NCI-H2081 treated with DMSO at 0.1 percent for 48 hours (cell line): ENCODE measurements at regions not wholly inside any gene's neighbourhood (a gene's known extent, or its start where the extent isn't known, plus 50 kb on each side); places are given as distances from the start of the nearest gene placed in this dataset.
"Not testable (repeated sequence)": the region's sequence is repeated elsewhere in the genome, so short reads cannot be mapped to it uniquely, and the experiment has no call there.

ENCODE experiments used
- DNase-seq: peaks from one replicate; lab custom pipeline; 2025; lab: John Stamatoyannopoulos, UW

GRCh38 chr6:119960456-119960855 is 610.9 kb upstream of the MAN1A1 start:
- no peak for DNase-seq

GRCh38 chr6:119960036-119960435 is 610.5 kb upstream of the MAN1A1 start:
- DNase-seq: no peak

GRCh38 chr6:119957195-119957594 is 607.6 kb upstream of the MAN1A1 start:
- DNase-seq: no peak

- DNase-seq: no peak
Measured at GRCh38 chr6:119952696-119953095, 603.1 kb upstream of the MAN1A1 start.

GRCh38 chr6:119950681-119951080 is 601.1 kb upstream of the MAN1A1 start:
- no peak for DNase-seq

GRCh38 chr6:119942078-119942752 is 592.7 kb upstream of the MAN1A1 start:
- no peak for DNase-seq

- DNase-seq: no peak
Measured at GRCh38 chr6:119938752-119939151, 589.2 kb upstream of the MAN1A1 start.

- DNase-seq: no peak
Measured at GRCh38 chr6:119934816-119935215, 585.3 kb upstream of the MAN1A1 start.

- no peak for DNase-seq
Measured at GRCh38 chr6:119929121-119929520, 579.6 kb upstream of the MAN1A1 start.

GRCh38 chr6:119924888-119925287 is 575.3 kb upstream of the MAN1A1 start:
- DNase-seq: not testable (repeated sequence)

- no peak for DNase-seq
Measured at GRCh38 chr6:119922814-119923213, 573.3 kb upstream of the MAN1A1 start.

- no peak for DNase-seq
Measured at GRCh38 chr6:119921491-119922010, 572.0 kb upstream of the MAN1A1 start.

GRCh38 chr6:119917186-119917585 is 567.6 kb upstream of the MAN1A1 start:
- no peak for DNase-seq

GRCh38 chr6:119915971-119916370 is 566.4 kb upstream of the MAN1A1 start:
- DNase-seq: no peak

- no peak for DNase-seq
Measured at GRCh38 chr6:119908157-119908556, 558.6 kb upstream of the MAN1A1 start.

GRCh38 chr6:119902681-119903080 is 553.1 kb upstream of the MAN1A1 start:
- DNase-seq: no peak

GRCh38 chr6:119896806-119897205 is 547.2 kb upstream of the MAN1A1 start:
- DNase-seq: no peak

GRCh38 chr6:119895626-119896025 is 546.1 kb upstream of the MAN1A1 start:
- no peak for DNase-seq

GRCh38 chr6:119894811-119895210 is 545.2 kb upstream of the MAN1A1 start:
- DNase-seq: no peak

GRCh38 chr6:119891644-119892043 is 542.1 kb upstream of the MAN1A1 start:
- no peak for DNase-seq

- no peak for DNase-seq
Measured at GRCh38 chr6:119891206-119891605, 541.6 kb upstream of the MAN1A1 start.

GRCh38 chr6:119890470-119890869 is 540.9 kb upstream of the MAN1A1 start:
- DNase-seq: no peak

GRCh38 chr6:119887666-119888065 is 538.1 kb upstream of the MAN1A1 start:
- DNase-seq: no peak

GRCh38 chr6:119881416-119881815 is 531.9 kb upstream of the MAN1A1 start:
- DNase-seq: no peak
